Middle frontal gyrus (tissue), 1 donor: ENCODE measurements at regions not wholly inside any gene's neighbourhood (a gene's known extent, or its start where the extent isn't known, plus 50 kb on each side); places are given as distances from the start of the nearest gene placed in this dataset.

Source experiments
- DNase-seq: peaks from one replicate; pipeline ENCODE4 v3.0.0-alpha.2; 2015; ENCODE audit warnings: low spot score; ENCODE audit errors: extremely low spot score

GRCh38 chr22:48186146-48186790 lies 1423.8 kb downstream of the TBC1D22A start:
- no peak for DNase-seq

GRCh38 chr22:48185071-48186055 lies 1422.9 kb downstream of the TBC1D22A start:
- no peak for DNase-seq

- DNase-seq: no peak
Observed at GRCh38 chr22:48182846-48183805, 1420.7 kb downstream of the TBC1D22A start.

GRCh38 chr22:48182031-48182430 lies 1419.6 kb downstream of the TBC1D22A start:
- DNase-seq: no peak

- DNase-seq: no peak
Observed at GRCh38 chr22:48181263-48181955, 1419.0 kb downstream of the TBC1D22A start.

GRCh38 chr22:48180631-48181030 lies 1418.2 kb downstream of the TBC1D22A start:
- no peak for DNase-seq

GRCh38 chr22:48179571-48180546 lies 1417.4 kb downstream of the TBC1D22A start:
- DNase-seq: no peak

GRCh38 chr22:48178536-48178935 lies 1416.1 kb downstream of the TBC1D22A start:
- no peak for DNase-seq

GRCh38 chr22:48177631-48178030 lies 1415.2 kb downstream of the TBC1D22A start:
- no peak for DNase-seq

GRCh38 chr22:48175721-48176120 lies 1413.3 kb downstream of the TBC1D22A start:
- no peak for DNase-seq

GRCh38 chr22:48173773-48174160 lies 1411.3 kb downstream of the TBC1D22A start:
- DNase-seq: no peak

GRCh38 chr22:48173061-48173772 lies 1410.8 kb downstream of the TBC1D22A start:
- no peak for DNase-seq

GRCh38 chr22:48171271-48171691 lies 1408.8 kb downstream of the TBC1D22A start:
- no peak for DNase-seq

GRCh38 chr22:48169227-48169626 lies 1406.8 kb downstream of the TBC1D22A start:
- no peak for DNase-seq

GRCh38 chr22:48167238-48167637 lies 1404.8 kb downstream of the TBC1D22A start:
- DNase-seq: no peak

GRCh38 chr22:48161298-48161697 lies 1398.8 kb downstream of the TBC1D22A start:
- DNase-seq: no peak

GRCh38 chr22:48157676-48158075 lies 1395.2 kb downstream of the TBC1D22A start:
- DNase-seq: no peak

GRCh38 chr22:48156603-48157355 lies 1394.3 kb downstream of the TBC1D22A start:
- no peak for DNase-seq
